ENCODE measurements at regions not wholly inside any gene's neighbourhood (a gene's known extent, or its start where the extent isn't known, plus 50 kb on each side); places are given as distances from the start of the nearest gene placed in this dataset.
"Not testable (repeated sequence)": the region's sequence is repeated elsewhere in the genome, so short reads cannot be mapped to it uniquely, and the experiment has no call there.

DNA sequence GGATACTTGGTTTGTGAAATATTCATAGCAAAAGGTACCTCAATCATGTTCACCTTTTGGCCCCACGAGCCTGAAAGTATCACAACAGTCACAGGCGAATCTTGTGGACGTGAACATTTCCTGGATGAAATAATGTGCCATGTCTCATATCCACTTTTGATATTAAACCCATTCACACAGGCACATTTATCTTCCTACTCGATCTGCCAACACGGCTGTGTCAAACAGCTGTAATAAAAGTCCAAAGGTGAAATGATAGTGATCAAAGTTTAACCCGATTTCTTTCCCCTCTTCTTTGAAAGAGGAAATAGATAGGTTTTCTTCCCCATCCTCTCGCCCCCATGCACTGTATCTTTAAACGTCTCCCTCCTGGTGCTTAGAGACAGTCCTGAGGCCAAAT is 191.2 kb upstream of the PROX1 start:
- Histone ChIP-seq H3K79me2 (ENCODE audit: control insufficient read depth, insufficient read depth, low read length) (no peaks in the 10 kb centered on the region), H2AFZ (ENCODE audit: insufficient read depth, low read depth, low read length, poor library complexity, severe bottlenecking) (no peak overlapping the region), H3K36me3 (replicated peaks in 1 of 2; ENCODE audit: control extremely low read depth in 1 of 2, control insufficient read depth in 1 of 2, extremely low read depth in 1 of 2, insufficient read depth in 2 of 2, low read length in 1 of 2) (no peaks in the 10 kb centered on the region), H3K4me3 (ENCODE audit: control extremely low read depth in 1 of 5, extremely low read depth in 1 of 5, insufficient read depth in 1 of 5, low read depth in 2 of 5, low read length in 4 of 5) (no peak overlapping the region), H3K4me1 (ENCODE audit: control insufficient read depth in 2 of 2, insufficient read depth in 2 of 2, low read length in 2 of 2) (no peaks in the 10 kb centered on the region), H3K27me3 (replicated peaks in 1 of 4; ENCODE audit: control extremely low read depth in 1 of 4, control insufficient read depth in 3 of 4, insufficient read depth in 4 of 4, low read length in 3 of 4) (no peaks in the 10 kb centered on the region), H3K9ac (ENCODE audit: low read length) (no peak overlapping the region), H3K9me3 (ENCODE audit: control extremely low read depth in 1 of 3, control insufficient read depth in 2 of 3, insufficient read depth in 1 of 3, low read length in 2 of 3) (peaks cover 0 to 6% (median 0%) of the 10 kb centered on the region in 3 donors), H4K20me1 (ENCODE audit: control insufficient read depth, insufficient read depth, low read length, poor library complexity, severe bottlenecking) (no peaks in the 10 kb centered on the region), H3K4me2 (replicated peaks; ENCODE audit: low read depth, low read length, poor library complexity, severe bottlenecking) (no peak overlapping the region), H3K27ac (ENCODE audit: low read length in 2 of 2) (no peak overlapping the region)
- ATAC-seq (ENCODE audit: low read depth) (no peak), DNase-seq (no peak)
- POLR2A ChIA-PET: no interaction called here
- no peak overlapping the region for H3K27ac Mint-ChIP-seq
- no CpG with 5 or more reads among the region's 8 CpGs for WGBS (ENCODE audit: insufficient coverage)
- H3K4me1 Mint-ChIP-seq: no peaks in the 10 kb centered on the region
- H3K27me3 Mint-ChIP-seq: peaks cover 2% of the 10 kb centered on the region
- no peak overlapping the region for H3K4me3 Mint-ChIP-seq
- TF ChIP-seq, protein P1, sequence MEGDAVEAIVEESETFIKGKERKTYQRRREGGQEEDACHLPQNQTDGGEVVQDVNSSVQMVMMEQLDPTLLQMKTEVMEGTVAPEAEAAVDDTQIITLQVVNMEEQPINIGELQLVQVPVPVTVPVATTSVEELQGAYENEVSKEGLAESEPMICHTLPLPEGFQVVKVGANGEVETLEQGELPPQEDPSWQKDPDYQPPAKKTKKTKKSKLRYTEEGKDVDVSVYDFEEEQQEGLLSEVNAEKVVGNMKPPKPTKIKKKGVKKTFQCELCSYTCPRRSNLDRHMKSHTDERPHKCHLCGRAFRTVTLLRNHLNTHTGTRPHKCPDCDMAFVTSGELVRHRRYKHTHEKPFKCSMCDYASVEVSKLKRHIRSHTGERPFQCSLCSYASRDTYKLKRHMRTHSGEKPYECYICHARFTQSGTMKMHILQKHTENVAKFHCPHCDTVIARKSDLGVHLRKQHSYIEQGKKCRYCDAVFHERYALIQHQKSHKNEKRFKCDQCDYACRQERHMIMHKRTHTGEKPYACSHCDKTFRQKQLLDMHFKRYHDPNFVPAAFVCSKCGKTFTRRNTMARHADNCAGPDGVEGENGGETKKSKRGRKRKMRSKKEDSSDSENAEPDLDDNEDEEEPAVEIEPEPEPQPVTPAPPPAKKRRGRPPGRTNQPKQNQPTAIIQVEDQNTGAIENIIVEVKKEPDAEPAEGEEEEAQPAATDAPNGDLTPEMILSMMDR (IDR thresholded peaks at IDR 0.05): no peak
- TF ChIP-seq EZH2 (IDR thresholded peaks at IDR 0.05; ENCODE audit: borderline replicate concordance, insufficient read depth, low read depth, low read length, poor library complexity, severe bottlenecking): no peak
- no peaks in the 10 kb centered on the region for H3K9me3 Mint-ChIP-seq (ENCODE audit: insufficient read depth)
- intact Hi-C loops (cut with micrococcal nuclease): no loop called here
- CTCF ChIA-PET: no interaction called here

DNA sequence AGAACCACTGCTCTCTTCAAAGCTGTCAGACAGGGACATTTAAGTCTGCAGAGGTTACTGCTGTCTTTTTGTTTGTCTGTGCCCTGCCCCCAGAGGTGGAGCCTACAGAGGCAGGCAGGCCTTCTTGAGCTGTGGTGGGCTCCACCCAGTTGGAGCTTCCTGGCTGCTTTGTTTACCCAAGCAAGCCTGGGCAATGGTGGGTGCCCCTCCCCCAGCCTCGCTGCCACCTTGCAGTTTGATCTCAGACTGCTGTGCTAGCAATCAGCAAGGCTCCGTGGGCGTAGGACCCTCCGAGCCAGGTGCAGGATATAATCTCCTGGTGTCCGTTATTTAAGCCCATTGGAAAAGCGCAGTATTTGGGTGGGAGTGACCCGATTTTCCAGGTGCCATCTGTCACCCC is 179.5 kb upstream of the PROX1 start:
- H4K20me1 ChIP-seq (ENCODE audit: control insufficient read depth, insufficient read depth, low read length, poor library complexity, severe bottlenecking); H3K27me3 ChIP-seq (replicated peaks in 1 of 4; ENCODE audit: control extremely low read depth in 1 of 4, control insufficient read depth in 3 of 4, insufficient read depth in 4 of 4, low read length in 3 of 4); H3K79me2 ChIP-seq (ENCODE audit: control insufficient read depth, insufficient read depth, low read length); H3K27me3 Mint-ChIP-seq; H3K4me1 Mint-ChIP-seq; H3K27ac Mint-ChIP-seq; H3K4me2 ChIP-seq (replicated peaks; ENCODE audit: low read depth, low read length, poor library complexity, severe bottlenecking); CTCF ChIA-PET; ATAC-seq (ENCODE audit: low read depth); POLR2A ChIA-PET; H2AFZ ChIP-seq (ENCODE audit: insufficient read depth, low read depth, low read length, poor library complexity, severe bottlenecking); DNase-seq; H3K9me3 Mint-ChIP-seq (ENCODE audit: insufficient read depth); H3K9me3 ChIP-seq (ENCODE audit: control extremely low read depth in 1 of 3, control insufficient read depth in 2 of 3, insufficient read depth in 1 of 3, low read length in 2 of 3); H3K9ac ChIP-seq (ENCODE audit: low read length); H3K36me3 ChIP-seq (replicated peaks in 1 of 2; ENCODE audit: control extremely low read depth in 1 of 2, control insufficient read depth in 1 of 2, extremely low read depth in 1 of 2, insufficient read depth in 2 of 2, low read length in 1 of 2); H3K4me3 Mint-ChIP-seq; H3K27ac ChIP-seq (ENCODE audit: low read length in 2 of 2); H3K4me1 ChIP-seq (ENCODE audit: control insufficient read depth in 2 of 2, insufficient read depth in 2 of 2, low read length in 2 of 2); H3K4me3 ChIP-seq (ENCODE audit: control extremely low read depth in 1 of 5, extremely low read depth in 1 of 5, insufficient read depth in 1 of 5, low read depth in 2 of 5, low read length in 4 of 5); intact Hi-C loops (cut with micrococcal nuclease): not testable (repeated sequence)
- 100% methylated on average over 1 of the region's 7 CpGs for WGBS (ENCODE audit: insufficient coverage)

Measured in B cell (primary cell).